T-cell (primary cell): ENCODE measurements at regions not wholly inside any gene's neighbourhood (a gene's known extent, or its start where the extent isn't known, plus 50 kb on each side); places are given as distances from the start of the nearest gene placed in this dataset.
"Not testable (repeated sequence)": the region's sequence is repeated elsewhere in the genome, so short reads cannot be mapped to it uniquely, and the experiment has no call there.

ENCODE experiments used
- ATAC-seq, 4 experiments: fragments of 200-7000 bp in 3 of 4; fragments of 150-1000 bp in 1 of 4; cut with Tn5 transposase; replicated peaks in 1 of 4; 1 replicate in 3 of 4; 2 replicates in 1 of 4; pipeline ENCODE4 v1.10.0; 2021; ENCODE audit warnings: moderate library complexity in 3 of 4, mild to moderate bottlenecking in 2 of 4, moderate number of reproducible peaks in 1 of 4
- CTCF ChIA-PET, 2 donors: fragments of 300-600 bp; sonication (Branson Sonifier 250); formaldehyde crosslinking; loops; one replicate each; lab custom pipeline; 2022; ENCODE audit warnings: antibody characterized with exemption in 2 of 2; lab: Charles Lee
- POLR2A ChIA-PET, 2 donors: fragments of 300-600 bp; sonication (Branson Sonifier 250); formaldehyde crosslinking; loops; one replicate each; lab custom pipeline; 2022; ENCODE audit warnings: antibody characterized with exemption in 2 of 2; lab: Charles Lee
- DNase-seq, 35 experiments: peaks; one replicate each; pipeline versions ENCODE4 v3.0.0 to v3.0.0-alpha.2; 2013 to 2023
- H3K27ac ChIP-seq: one replicate; pipeline ENCODE4 v1.5.1; 2013; ENCODE audit warnings: low read length
- H3K27me3 ChIP-seq, 2 experiments: replicated peaks in 1 of 2; 1 replicate in 1 of 2; 2 replicates in 1 of 2; pipeline versions ENCODE4 v1.6.1 to v1.7.0; 2013; ENCODE audit warnings: low read length in 1 of 2, mixed read lengths in 1 of 2; ENCODE audit not compliant: control insufficient read depth in 2 of 2, insufficient read depth in 2 of 2; ENCODE audit errors: extremely low read depth in 1 of 2
- H3K36me3 ChIP-seq, 2 donors: 1 replicate in 1 of 2; 2 replicates in 1 of 2; pipeline versions ENCODE4 v1.6.1 to v1.7.0; 2013; ENCODE audit warnings: low read length in 1 of 2; ENCODE audit not compliant: control insufficient read depth in 2 of 2, insufficient read depth in 1 of 2; ENCODE audit errors: extremely low read depth in 1 of 2
- H3K4me1 ChIP-seq, 2 experiments: 1 replicate in 1 of 2; 2 replicates in 1 of 2; pipeline versions ENCODE4 v1.6.1 to v1.7.0; 2013; ENCODE audit warnings: low read length in 2 of 2, mixed read lengths in 1 of 2; ENCODE audit not compliant: insufficient read depth in 2 of 2, control insufficient read depth in 1 of 2; ENCODE audit errors: extremely low read depth in 1 of 2
- H3K4me3 ChIP-seq, 2 donors: 1 replicate in 1 of 2; 2 replicates in 1 of 2; pipeline versions ENCODE4 v1.5.1 to v1.7.0; 2013; ENCODE audit warnings: mild to moderate bottlenecking in 2 of 2, low read length in 1 of 2, moderate library complexity in 1 of 2; ENCODE audit not compliant: control insufficient read depth in 1 of 2; ENCODE audit errors: extremely low read depth in 1 of 2
- H3K9me3 ChIP-seq: 2 replicates; pipeline ENCODE4 v1.7.0; 2013
- H3K27ac Mint-ChIP-seq, 2 donors: one replicate each; pipeline ENCODE4 v1.8.0; 2020 to 2021; ENCODE audit warnings: mild to moderate bottlenecking in 2 of 2, mixed read lengths in 2 of 2
- H3K27me3 Mint-ChIP-seq, 2 donors: one replicate each; pipeline ENCODE4 v1.8.0; 2021 to 2022; ENCODE audit warnings: mixed read lengths in 2 of 2
- H3K36me3 Mint-ChIP-seq: one replicate; pipeline ENCODE4 v1.8.0; 2021; ENCODE audit warnings: mixed read lengths
- H3K4me1 Mint-ChIP-seq, 3 donors: one replicate each; pipeline ENCODE4 v1.8.0; 2020 to 2022; ENCODE audit warnings: mixed read lengths in 3 of 3, mild to moderate bottlenecking in 1 of 3
- H3K4me3 Mint-ChIP-seq, 3 donors: one replicate each; pipeline ENCODE4 v1.8.0; 2020 to 2022; ENCODE audit warnings: mild to moderate bottlenecking in 3 of 3, mixed read lengths in 3 of 3, moderate library complexity in 3 of 3
- H3K9me3 Mint-ChIP-seq, 3 donors: one replicate each; pipeline ENCODE4 v1.8.0; 2020 to 2022; ENCODE audit warnings: mixed read lengths in 3 of 3
- WGBS: methylation state at CpG from one replicate; pipeline ENCODE4 v1.1.5; 2013; ENCODE audit warnings: missing lambda C conversion rate; ENCODE audit not compliant: insufficient coverage; 5-methylcytosine and 5-hydroxymethylcytosine counted together

- H3K27ac ChIP-seq, result no peak overlapping the region
- ChIA-PET POLR2A (no interaction called here), CTCF (interaction anchor here (0.6 to 1.3 kb wide), 5 partner anchors 10 to 684 kb away, joined by 3 to 15 read pairs (median 5); no protein-coding TSS in a partner anchor)
- Mint-ChIP-seq H3K27me3 (no peaks in the 10 kb centered on the region), H3K27ac (no peak overlapping the region), H3K4me3 (no peak overlapping the region), H3K36me3 (peaks cover 4% of the 10 kb centered on the region), H3K9me3 (peaks cover 0 to 6% (median 0%) of the 10 kb centered on the region in 3 donors), H3K4me1 (peaks cover 0 to 2% (median 0%) of the 10 kb centered on the region in 3 donors)
- no peak for ATAC-seq
- no peaks in the 10 kb centered on the region for H3K36me3 ChIP-seq
- no peak for DNase-seq
- WGBS, result 100% methylated on average over 2 of the region's 5 CpGs
- H3K4me3 ChIP-seq, result no peak overlapping the region
- no peaks in the 10 kb centered on the region for H3K9me3 ChIP-seq
- peaks cover 0 to 4% of the 10 kb centered on the region in 2 experiments for H3K27me3 ChIP-seq
- H3K4me1 ChIP-seq, result no peaks in the 10 kb centered on the region
Measured at GRCh38 chr11:128146926-128147605, 440.3 kb downstream of the ETS1 start.

- H3K27me3 ChIP-seq, H3K4me1 ChIP-seq, H3K27me3 Mint-ChIP-seq, H3K4me3 ChIP-seq, H3K27ac ChIP-seq, H3K36me3 Mint-ChIP-seq, POLR2A ChIA-PET, H3K36me3 ChIP-seq, H3K9me3 ChIP-seq, CTCF ChIA-PET, ATAC-seq: not testable (repeated sequence)
- peak in 1 of 35 experiments; percentile 2 for DNase-seq
- WGBS, result no CpG with 5 or more reads among the region's 6 CpGs
- Mint-ChIP-seq H3K4me3 (peak overlapping the region in 1 of 3 donors; percentile 29), H3K9me3 (peaks cover 4 to 14% (median 5%) of the 10 kb centered on the region in 3 donors), H3K4me1 (peaks cover 11 to 20% (median 17%) of the 10 kb centered on the region in 3 donors), H3K27ac (peak overlapping the region in 1 of 2 donors; percentile 15)
Measured at GRCh38 chr11:128140293-128140692, 447.1 kb downstream of the ETS1 start.

GRCh38 chr11:128135451-128135850 is 451.9 kb downstream of the ETS1 start:
- Histone ChIP-seq H3K36me3 (no peaks in the 10 kb centered on the region), H3K4me3 (no peak overlapping the region), H3K27ac (no peak overlapping the region), H3K9me3 (no peaks in the 10 kb centered on the region), H3K27me3 (no peaks in the 10 kb centered on the region), H3K4me1 (no peaks in the 10 kb centered on the region)
- DNase-seq (no peak), ATAC-seq (no peak)
- Mint-ChIP-seq H3K27me3 (no peaks in the 10 kb centered on the region), H3K4me1 (peaks cover 18 to 28% (median 20%) of the 10 kb centered on the region in 3 donors), H3K36me3 (peaks cover 4% of the 10 kb centered on the region), H3K27ac (no peak overlapping the region), H3K9me3 (peaks cover 4 to 6% (median 5%) of the 10 kb centered on the region in 3 donors), H3K4me3 (no peak overlapping the region)
- ChIA-PET CTCF (no interaction called here), POLR2A (no interaction called here)
- WGBS, result 67% methylated on average over 1 of the region's 2 CpGs

- no peaks in the 10 kb centered on the region for H3K27me3 Mint-ChIP-seq
- ChIA-PET POLR2A (interaction anchor here (0.6 kb wide), 2 partner anchors 446 to 1792 kb away, joined by 3 to 11 read pairs; no protein-coding TSS in a partner anchor), CTCF (interaction anchor here in 1 of 2 donors (0.7 kb wide), 1 partner anchor 715 kb away, joined by 4 read pairs; no protein-coding TSS in a partner anchor)
- no peaks in the 10 kb centered on the region for H3K27me3 ChIP-seq
- no peaks in the 10 kb centered on the region for H3K36me3 ChIP-seq
- no peak overlapping the region for H3K4me3 ChIP-seq
- H3K4me1 ChIP-seq, result no peaks in the 10 kb centered on the region
- WGBS, result 100% methylated on average over 2 of the region's 3 CpGs
- no peak for DNase-seq
- no peak overlapping the region for H3K4me3 Mint-ChIP-seq
- H3K4me1 Mint-ChIP-seq, result peaks cover 4 to 24% (median 9%) of the 10 kb centered on the region in 3 donors
- H3K9me3 ChIP-seq, result no peaks in the 10 kb centered on the region
- ATAC-seq, result no peak
- no peaks in the 10 kb centered on the region for H3K36me3 Mint-ChIP-seq
- no peak overlapping the region for H3K27ac Mint-ChIP-seq
- H3K9me3 Mint-ChIP-seq, result no peaks in the 10 kb centered on the region
- no peak overlapping the region for H3K27ac ChIP-seq
Measured at GRCh38 chr11:128133501-128133900, 453.9 kb downstream of the ETS1 start.

- H3K4me3 Mint-ChIP-seq, result peak overlapping the region in 1 of 3 donors; percentile 68
- CTCF ChIA-PET, result interaction anchor here (0.6 to 1.5 kb wide), 4 partner anchors 27 to 86 kb away, joined by 3 to 6 read pairs (median 4); no protein-coding TSS in a partner anchor
- no peaks in the 10 kb centered on the region for H3K27me3 Mint-ChIP-seq
- Histone ChIP-seq H3K9me3 (no peaks in the 10 kb centered on the region), H3K36me3 (no peaks in the 10 kb centered on the region), H3K4me1 (no peaks in the 10 kb centered on the region), H3K27ac (no peak overlapping the region), H3K27me3 (no peaks in the 10 kb centered on the region), H3K4me3 (no peak overlapping the region)
- POLR2A ChIA-PET, result no interaction called here
- DNase-seq (no peak), ATAC-seq (no peak)
- peaks cover 4 to 24% (median 9%) of the 10 kb centered on the region in 3 donors for H3K4me1 Mint-ChIP-seq
- H3K9me3 Mint-ChIP-seq, result no peaks in the 10 kb centered on the region
- H3K36me3 Mint-ChIP-seq, result no peaks in the 10 kb centered on the region
- H3K27ac Mint-ChIP-seq, result peak overlapping the region in 1 of 2 donors; percentile 10
Measured at GRCh38 chr11:128130052-128130451, 457.3 kb downstream of the ETS1 start.

GRCh38 chr11:128125723-128126122 is 461.6 kb downstream of the ETS1 start:
- H3K4me3 Mint-ChIP-seq, result no peak overlapping the region
- ChIA-PET CTCF (no interaction called here), POLR2A (no interaction called here)
- no peaks in the 10 kb centered on the region for H3K27me3 Mint-ChIP-seq
- Histone ChIP-seq H3K27ac (no peak overlapping the region), H3K4me1 (no peaks in the 10 kb centered on the region), H3K27me3 (no peaks in the 10 kb centered on the region), H3K4me3 (no peak overlapping the region), H3K9me3 (no peaks in the 10 kb centered on the region), H3K36me3 (no peaks in the 10 kb centered on the region)
- WGBS, result 97% methylated on average over 3 of the region's 3 CpGs
- H3K9me3 Mint-ChIP-seq, result peaks cover 0 to 5% (median 0%) of the 10 kb centered on the region in 3 donors
- H3K27ac Mint-ChIP-seq, result no peak overlapping the region
- ATAC-seq (no peak), DNase-seq (no peak)
- peaks cover 4 to 16% (median 5%) of the 10 kb centered on the region in 3 donors for H3K4me1 Mint-ChIP-seq
- no peaks in the 10 kb centered on the region for H3K36me3 Mint-ChIP-seq
